PC-9 (cell line): ENCODE measurements at regions not wholly inside any gene's neighbourhood (a gene's known extent, or its start where the extent isn't known, plus 50 kb on each side); places are given as distances from the start of the nearest gene placed in this dataset.

Source experiments
- EZH2 ChIP-seq: fragments of 200-600 bp; sonication (generic); IDR thresholded peaks from 2 replicates; pipeline ENCODE4 v1.8.0; 2017; ENCODE audit warnings: antibody characterized with exemption, low read depth
- TF ChIP-seq, protein P1 (sequence below): fragments of 200-600 bp; sonication (generic); conservative IDR thresholded peaks from 2 replicates; pipeline ENCODE4 v1.6.1; 2017; ENCODE audit warnings: mixed run types, antibody characterized with exemption, mild to moderate bottlenecking, moderate library complexity

DNA sequence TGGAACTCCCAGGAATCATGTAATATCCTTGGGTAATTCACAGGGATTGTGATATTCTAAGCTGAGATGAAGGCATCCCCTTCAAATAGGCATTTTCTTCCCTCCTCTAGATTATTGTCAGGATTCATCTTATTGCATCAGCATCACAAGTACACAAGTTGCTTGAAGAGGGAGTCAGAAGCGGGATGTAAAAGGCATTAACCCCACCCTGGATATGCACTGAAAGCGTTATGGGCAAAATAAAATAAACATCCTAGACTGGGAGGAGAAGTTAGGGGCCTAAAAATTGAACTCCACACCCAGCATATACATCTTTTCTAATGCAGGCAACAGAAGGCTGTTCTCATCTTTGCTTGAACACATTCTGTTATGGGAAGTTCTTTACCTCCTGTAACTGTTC, 381.2 kb downstream of the SETD4 start:
- TF ChIP-seq, protein P1, sequence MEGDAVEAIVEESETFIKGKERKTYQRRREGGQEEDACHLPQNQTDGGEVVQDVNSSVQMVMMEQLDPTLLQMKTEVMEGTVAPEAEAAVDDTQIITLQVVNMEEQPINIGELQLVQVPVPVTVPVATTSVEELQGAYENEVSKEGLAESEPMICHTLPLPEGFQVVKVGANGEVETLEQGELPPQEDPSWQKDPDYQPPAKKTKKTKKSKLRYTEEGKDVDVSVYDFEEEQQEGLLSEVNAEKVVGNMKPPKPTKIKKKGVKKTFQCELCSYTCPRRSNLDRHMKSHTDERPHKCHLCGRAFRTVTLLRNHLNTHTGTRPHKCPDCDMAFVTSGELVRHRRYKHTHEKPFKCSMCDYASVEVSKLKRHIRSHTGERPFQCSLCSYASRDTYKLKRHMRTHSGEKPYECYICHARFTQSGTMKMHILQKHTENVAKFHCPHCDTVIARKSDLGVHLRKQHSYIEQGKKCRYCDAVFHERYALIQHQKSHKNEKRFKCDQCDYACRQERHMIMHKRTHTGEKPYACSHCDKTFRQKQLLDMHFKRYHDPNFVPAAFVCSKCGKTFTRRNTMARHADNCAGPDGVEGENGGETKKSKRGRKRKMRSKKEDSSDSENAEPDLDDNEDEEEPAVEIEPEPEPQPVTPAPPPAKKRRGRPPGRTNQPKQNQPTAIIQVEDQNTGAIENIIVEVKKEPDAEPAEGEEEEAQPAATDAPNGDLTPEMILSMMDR, result no peak
- TF ChIP-seq EZH2, result no peak
